OCI-LY7 (cell line): ENCODE measurements at regions not wholly inside any gene's neighbourhood (a gene's known extent, or its start where the extent isn't known, plus 50 kb on each side); places are given as distances from the start of the nearest gene placed in this dataset.

Experiments used
- BruUV-seq: library from RNA; stranded (reverse); fragments of 400-500 nt; replicated peaks from 2 replicates; lab custom pipeline; 2021; lab: Mats Ljungman, UMichigan
- CTCF ChIA-PET: fragments of 300-600 bp; sonication (Branson Sonifier 250); formaldehyde crosslinking; loops from one replicate; lab custom pipeline; 2022; ENCODE audit warnings: antibody characterized with exemption; ENCODE audit not compliant: unreplicated experiment; lab: Charles Lee
- POLR2A ChIA-PET: fragments of 300-600 bp; sonication (Branson Sonifier 250); formaldehyde crosslinking; loops from one replicate; lab custom pipeline; 2022; ENCODE audit warnings: antibody characterized with exemption; lab: Charles Lee
- DNase-seq: peaks from one replicate; pipeline ENCODE4 v3.0.0-alpha.2; 2015; ENCODE audit warnings: low spot score
- H2AFZ ChIP-seq: fragments of 200-600 bp; sonication (generic), shearing (Covaris generic); 2 replicates; pipeline ENCODE4 v1.6.1; 2014; ENCODE audit warnings: mild to moderate bottlenecking, antibody characterized with exemption, low read length, moderate library complexity
- H3K27ac ChIP-seq: fragments of 200-600 bp; sonication (generic); 2 replicates; pipeline ENCODE4 v1.5.1; 2014; ENCODE audit warnings: mixed run types, low read depth, mild to moderate bottlenecking, moderate library complexity, low read length, inconsistent platforms; ENCODE audit not compliant: poor library complexity, severe bottlenecking
- H3K36me3 ChIP-seq: fragments of 200-600 bp; sonication (generic); 2 replicates; pipeline ENCODE4 v1.6.1; 2014; ENCODE audit warnings: mild to moderate bottlenecking, antibody characterized with exemption, low read length, moderate library complexity, mixed read lengths; ENCODE audit not compliant: insufficient read depth
- H3K4me1 ChIP-seq: fragments of 200-600 bp; sonication (generic); 2 replicates; pipeline ENCODE4 v1.5.1; 2014; ENCODE audit warnings: mild to moderate bottlenecking, low read length; ENCODE audit not compliant: insufficient read depth, poor library complexity, severe bottlenecking
- H3K4me2 ChIP-seq: fragments of 200-600 bp; sonication (generic); 2 replicates; pipeline ENCODE4 v1.6.1; 2014; ENCODE audit warnings: mild to moderate bottlenecking, low read length
- H3K4me3 ChIP-seq: fragments of 200-600 bp; sonication (generic); 2 replicates; pipeline ENCODE4 v1.5.1; 2014; ENCODE audit warnings: mild to moderate bottlenecking, low read depth, low read length; ENCODE audit not compliant: poor library complexity, severe bottlenecking
- H3K79me2 ChIP-seq: fragments of 200-600 bp; sonication (generic); 2 replicates; pipeline ENCODE4 v1.6.1; 2016; ENCODE audit warnings: low read depth, mild to moderate bottlenecking, low read length, moderate library complexity, mixed read lengths; ENCODE audit not compliant: insufficient read depth
- H3K9me2 ChIP-seq: fragments of 200-600 bp; sonication (generic); 2 replicates; pipeline ENCODE4 v1.6.1; 2016; ENCODE audit warnings: mild to moderate bottlenecking, low read length, mixed read lengths; ENCODE audit not compliant: insufficient read depth
- H3K9me3 ChIP-seq: fragments of 200-600 bp; sonication (generic); 2 replicates; pipeline ENCODE4 v1.6.1; 2014; ENCODE audit warnings: mild to moderate bottlenecking, mixed run types, low read length, mixed read lengths
- H4K20me1 ChIP-seq: fragments of 200-600 bp; sonication (generic); 2 replicates; pipeline ENCODE4 v1.6.1; 2014; ENCODE audit warnings: mild to moderate bottlenecking, antibody characterized with exemption, low read length, moderate library complexity, mixed read lengths; ENCODE audit not compliant: insufficient read depth
- CTCF ChIP-seq: fragments of 200-600 bp; sonication (generic); conservative IDR thresholded peaks from 2 replicates; pipeline ENCODE4 v1.5.1; 2014; ENCODE audit warnings: mild to moderate bottlenecking, antibody characterized with exemption, low read length, moderate library complexity, mixed read lengths
- EZH2phosphoT487 ChIP-seq: fragments of 200-600 bp; sonication (generic); IDR thresholded peaks from 2 replicates; pipeline ENCODE4 v1.6.1; 2018; ENCODE audit warnings: low read depth, borderline replicate concordance, mild to moderate bottlenecking, mixed run types, antibody characterized with exemption, low read length, moderate library complexity, mixed read lengths
- intact Hi-C: fragments of 100-400 bp; cut with micrococcal nuclease; formaldehyde crosslinking; loops from one replicate; pipeline ENCODE4 v1.10.0; 2022; ENCODE audit not compliant: unreplicated experiment

DNA sequence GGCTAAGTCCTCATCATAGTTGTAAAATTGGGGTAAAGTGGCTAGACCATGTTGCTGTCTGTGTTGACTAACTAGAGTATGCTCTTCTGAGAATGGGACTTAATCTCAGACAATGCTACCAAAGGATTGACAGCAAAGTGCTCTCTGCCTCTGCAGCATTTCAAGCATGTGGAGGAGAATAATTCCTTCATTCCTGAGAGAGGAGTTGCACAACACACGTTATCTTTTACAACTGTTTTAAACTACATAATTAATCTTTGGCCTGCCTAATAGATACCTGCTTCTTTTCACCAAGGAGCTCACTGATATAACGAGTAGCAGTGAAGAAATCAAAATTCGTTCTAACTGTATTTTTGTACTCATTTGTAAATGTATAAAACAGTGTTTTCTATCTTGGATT is 2172.2 kb downstream of the PCDH9 start:
- no TSS peak for BruUV-seq
- ChIA-PET CTCF (no interaction called here), POLR2A (no interaction called here)
- no peaks in the 10 kb centered on the region for H3K36me3 ChIP-seq
- no peaks in the 10 kb centered on the region for H3K9me2 ChIP-seq
- no peaks in the 10 kb centered on the region for H3K4me1 ChIP-seq
- no peak overlapping the region for H2AFZ ChIP-seq
- no peak overlapping the region for H3K27ac ChIP-seq
- intact Hi-C loops, result loop anchor here (2.0 kb wide), 1 partner anchor 25 kb away; no protein-coding TSS in a partner anchor
- DNase-seq, result no peak
- H4K20me1 ChIP-seq, result no peaks in the 10 kb centered on the region
- H3K79me2 ChIP-seq, result no peaks in the 10 kb centered on the region
- no peak overlapping the region for H3K4me3 ChIP-seq
- TF ChIP-seq CTCF (no peak), EZH2phosphoT487 (no peak)
- H3K9me3 ChIP-seq, result no peaks in the 10 kb centered on the region
- no peak overlapping the region for H3K4me2 ChIP-seq

DNA sequence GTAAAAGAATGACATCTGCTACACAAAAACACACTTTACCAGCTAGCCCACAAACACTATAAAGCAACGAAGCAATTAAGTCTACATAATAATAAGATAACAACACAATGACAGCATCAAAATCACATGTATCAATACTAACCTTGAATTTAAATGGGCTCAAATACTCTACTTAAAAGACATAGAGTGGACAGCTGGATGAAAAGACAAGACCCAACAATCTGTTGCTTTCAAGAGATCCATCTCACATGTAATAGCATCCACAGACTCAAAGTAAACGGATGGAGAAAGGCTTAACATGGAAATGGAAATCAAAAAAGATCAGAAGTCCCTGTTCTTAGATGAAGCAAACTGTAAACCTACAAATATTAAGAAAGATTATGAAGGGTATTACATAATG is 2175.9 kb downstream of the PCDH9 start:
- Histone ChIP-seq H3K27ac (no peak overlapping the region), H3K4me1 (no peaks in the 10 kb centered on the region), H4K20me1 (no peaks in the 10 kb centered on the region), H3K9me2 (no peaks in the 10 kb centered on the region), H3K79me2 (no peaks in the 10 kb centered on the region), H3K4me2 (no peak overlapping the region), H3K36me3 (no peaks in the 10 kb centered on the region), H3K4me3 (no peak overlapping the region), H3K9me3 (no peaks in the 10 kb centered on the region), H2AFZ (no peak overlapping the region)
- no TSS peak for BruUV-seq
- DNase-seq, result no peak
- intact Hi-C loops, result no loop called here
- ChIA-PET CTCF (no interaction called here), POLR2A (interaction anchor here (1.0 kb wide), 1 partner anchor 10 kb away, joined by 4 read pairs; no protein-coding TSS in a partner anchor)
- TF ChIP-seq CTCF, result no peak
- no peak for TF ChIP-seq EZH2phosphoT487

DNA sequence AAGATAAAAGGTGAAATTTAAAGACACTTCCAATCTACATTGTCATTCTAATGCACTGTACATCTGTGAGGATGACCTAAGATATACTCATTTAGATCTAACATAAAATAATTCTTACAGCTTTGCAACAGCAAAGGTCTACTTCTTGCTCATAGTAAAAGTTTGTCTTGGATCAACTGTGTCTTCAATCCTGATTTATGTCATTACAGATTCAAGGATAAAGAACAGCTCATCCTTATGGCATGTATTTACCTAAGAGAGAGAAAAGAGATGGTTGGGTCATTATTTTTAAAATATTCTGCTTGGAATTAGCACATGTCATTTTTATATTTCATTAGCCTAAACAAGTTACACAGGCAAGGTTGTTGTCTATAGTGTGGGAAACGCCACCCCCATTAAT is 2193.1 kb downstream of the PCDH9 start:
- no peak for TF ChIP-seq EZH2phosphoT487
- TF ChIP-seq CTCF, result no peak
- no TSS peak for BruUV-seq
- Histone ChIP-seq H3K4me1 (no peaks in the 10 kb centered on the region), H3K4me3 (no peak overlapping the region), H3K4me2 (no peak overlapping the region), H3K27ac (no peak overlapping the region), H3K9me3 (no peaks in the 10 kb centered on the region), H3K9me2 (no peaks in the 10 kb centered on the region), H2AFZ (no peak overlapping the region), H4K20me1 (no peaks in the 10 kb centered on the region), H3K79me2 (no peaks in the 10 kb centered on the region), H3K36me3 (no peaks in the 10 kb centered on the region)
- POLR2A ChIA-PET, result no interaction called here
- intact Hi-C loops, result no loop called here
- DNase-seq, result no peak
- CTCF ChIA-PET, result no interaction called here
